ENCODE measurements at regions not wholly inside any gene's neighbourhood (a gene's known extent, or its start where the extent isn't known, plus 50 kb on each side); places are given as distances from the start of the nearest gene placed in this dataset.

GRCh38 chr14:71487449-71487848, 444.8 kb upstream of the RGS6 start:
- TF ChIP-seq CTCF (conservative IDR thresholded peaks at IDR 0.05; ENCODE audit: control insufficient read depth, insufficient read depth, low read depth, low read length) = no peak
- DNase-seq (ENCODE audit: low read depth) = no peak
- H3K4me3 ChIP-seq (ENCODE audit: control insufficient read depth, low read depth, low read length) = no peak overlapping the region

- TF ChIP-seq CTCF (conservative IDR thresholded peaks at IDR 0.05; ENCODE audit: control insufficient read depth, insufficient read depth, low read depth, low read length) = no peak
- DNase-seq (ENCODE audit: low read depth) = peak; percentile 21
- no peak overlapping the region for H3K4me3 ChIP-seq (ENCODE audit: control insufficient read depth, low read depth, low read length)
Observed at GRCh38 chr14:71487941-71488340, 444.3 kb upstream of the RGS6 start.

GRCh38 chr14:71488703-71489191, 443.5 kb upstream of the RGS6 start:
- no peak for TF ChIP-seq CTCF (conservative IDR thresholded peaks at IDR 0.05; ENCODE audit: control insufficient read depth, insufficient read depth, low read depth, low read length)
- no peak for DNase-seq (ENCODE audit: low read depth)
- H3K4me3 ChIP-seq (ENCODE audit: control insufficient read depth, low read depth, low read length) = no peak overlapping the region

GRCh38 chr14:71489742-71490141, 442.5 kb upstream of the RGS6 start:
- DNase-seq (ENCODE audit: low read depth) = no peak

GRCh38 chr14:71491931-71492330, 440.3 kb upstream of the RGS6 start:
- no peak for TF ChIP-seq CTCF (conservative IDR thresholded peaks at IDR 0.05; ENCODE audit: control insufficient read depth, insufficient read depth, low read depth, low read length)
- no peak for DNase-seq (ENCODE audit: low read depth)
- no peak overlapping the region for H3K4me3 ChIP-seq (ENCODE audit: control insufficient read depth, low read depth, low read length)

More at GRCh38 chr14:71489742-71490141, 442.5 kb upstream of the RGS6 start:
- no peak overlapping the region for H3K4me3 ChIP-seq (ENCODE audit: control insufficient read depth, low read depth, low read length)
- TF ChIP-seq CTCF (conservative IDR thresholded peaks at IDR 0.05; ENCODE audit: control insufficient read depth, insufficient read depth, low read depth, low read length) = no peak

GRCh38 chr14:71492346-71492745, 439.9 kb upstream of the RGS6 start:
- TF ChIP-seq CTCF (conservative IDR thresholded peaks at IDR 0.05; ENCODE audit: control insufficient read depth, insufficient read depth, low read depth, low read length) = no peak
- no peak for DNase-seq (ENCODE audit: low read depth)
- no peak overlapping the region for H3K4me3 ChIP-seq (ENCODE audit: control insufficient read depth, low read depth, low read length)

GRCh38 chr14:71497645-71498086, 434.6 kb upstream of the RGS6 start:
- DNase-seq (ENCODE audit: low read depth) = peak; percentile 74

More at GRCh38 chr14:71497645-71498086, 434.6 kb upstream of the RGS6 start:
- no peak for TF ChIP-seq CTCF (conservative IDR thresholded peaks at IDR 0.05; ENCODE audit: control insufficient read depth, insufficient read depth, low read depth, low read length)
- H3K4me3 ChIP-seq (ENCODE audit: control insufficient read depth, low read depth, low read length) = no peak overlapping the region

All from fibroblast of mammary gland (primary cell).